Neuronal stem cell (in vitro differentiated cells): ENCODE measurements at regions not wholly inside any gene's neighbourhood (a gene's known extent, or its start where the extent isn't known, plus 50 kb on each side); places are given as distances from the start of the nearest gene placed in this dataset.

Experiments
- DNase-seq: peaks from one replicate; pipeline ENCODE4 v3.0.0-alpha.2; 2013; ENCODE audit warnings: low spot score
- H2AFZ ChIP-seq: one replicate; pipeline ENCODE4 v1.6.1; 2013; ENCODE audit warnings: mild to moderate bottlenecking, low read length, inconsistent platforms
- H2AK5ac ChIP-seq: 2 replicates; pipeline ENCODE4 v1.6.1; 2013; ENCODE audit warnings: low read depth, mild to moderate bottlenecking, inconsistent platforms, low read length, moderate library complexity, mixed read lengths
- H2BK120ac ChIP-seq: 2 replicates; pipeline ENCODE4 v1.6.1; 2013; ENCODE audit warnings: low read depth, mild to moderate bottlenecking, inconsistent platforms, low read length, moderate library complexity, mixed read lengths
- H2BK12ac ChIP-seq: one replicate; pipeline ENCODE4 v1.6.1; 2013; ENCODE audit warnings: low read length, inconsistent platforms
- H2BK15ac ChIP-seq: 2 replicates; pipeline ENCODE4 v1.6.1; 2013; ENCODE audit warnings: mild to moderate bottlenecking, low read length, inconsistent platforms, mixed read lengths
- H2BK5ac ChIP-seq: one replicate; pipeline ENCODE4 v1.6.1; 2013; ENCODE audit warnings: inconsistent platforms, mild to moderate bottlenecking, low read length, moderate library complexity
- H3K14ac ChIP-seq: one replicate; pipeline ENCODE4 v1.6.1; 2013; ENCODE audit warnings: low read length, inconsistent platforms
- H3K18ac ChIP-seq: 2 replicates; pipeline ENCODE4 v1.6.1; 2013; ENCODE audit warnings: low read length, inconsistent platforms
- H3K23ac ChIP-seq: 2 replicates; pipeline ENCODE4 v1.6.1; 2013; ENCODE audit warnings: low read depth, mild to moderate bottlenecking, mixed read lengths, low read length, inconsistent platforms; ENCODE audit not compliant: poor library complexity
- H3K27ac ChIP-seq: replicated peaks from 3 replicates; pipeline ENCODE4 v1.5.1; 2013; ENCODE audit warnings: low read length, inconsistent platforms
- H3K27me3 ChIP-seq, 3 experiments: 2 replicates each; pipeline ENCODE4 v1.6.1; 2013; ENCODE audit warnings: low read length in 3 of 3, mild to moderate bottlenecking in 2 of 3, inconsistent platforms in 1 of 3, low read depth in 1 of 3, mixed read lengths in 1 of 3, moderate library complexity in 1 of 3; ENCODE audit not compliant: control insufficient read depth in 3 of 3, insufficient read depth in 3 of 3
- H3K36me3 ChIP-seq, 2 donors: replicated peaks in 1 of 2; 2 replicates each; pipeline ENCODE4 v1.6.1; 2013; ENCODE audit warnings: low read length in 2 of 2; ENCODE audit not compliant: control insufficient read depth in 2 of 2, insufficient read depth in 2 of 2
- H3K4ac ChIP-seq: 2 replicates; pipeline ENCODE4 v1.6.1; 2013; ENCODE audit warnings: inconsistent platforms, mild to moderate bottlenecking, low read length, moderate library complexity
- H3K4me1 ChIP-seq, 2 donors: 1 replicate in 1 of 2; 2 replicates in 1 of 2; pipeline ENCODE4 v1.6.1; 2013; ENCODE audit warnings: low read length in 2 of 2, low read depth in 1 of 2; ENCODE audit not compliant: control insufficient read depth in 2 of 2, insufficient read depth in 1 of 2
- H3K4me2 ChIP-seq: one replicate; pipeline ENCODE4 v1.6.1; 2013; ENCODE audit warnings: mild to moderate bottlenecking, low read length, inconsistent platforms; ENCODE audit not compliant: insufficient read depth, poor library complexity, severe bottlenecking
- H3K4me3 ChIP-seq, 2 donors: 2 replicates each; pipeline ENCODE4 v1.5.1; 2013; ENCODE audit warnings: low read length in 2 of 2, mild to moderate bottlenecking in 2 of 2, inconsistent platforms in 1 of 2, moderate library complexity in 1 of 2
- H3K79me1 ChIP-seq: one replicate; pipeline ENCODE4 v1.6.1; 2013; ENCODE audit warnings: low read depth, mild to moderate bottlenecking, inconsistent platforms, low read length, moderate library complexity
- H3K9ac ChIP-seq: one replicate; pipeline ENCODE4 v1.6.1; 2013; ENCODE audit warnings: mild to moderate bottlenecking, low read depth, low read length, inconsistent platforms; ENCODE audit not compliant: poor library complexity
- H3K9me3 ChIP-seq, 2 donors: replicated peaks in 1 of 2; 2 replicates each; pipeline versions ENCODE3 to v1.6.1; 2013; ENCODE audit warnings: low read length in 2 of 2, mild to moderate bottlenecking in 2 of 2, inconsistent platforms in 1 of 2, low read depth in 1 of 2, mixed read lengths in 1 of 2, moderate library complexity in 1 of 2; ENCODE audit not compliant: control insufficient read depth in 2 of 2, insufficient read depth in 1 of 2
- H4K8ac ChIP-seq: one replicate; pipeline ENCODE4 v1.6.1; 2013; ENCODE audit warnings: low read depth, mild to moderate bottlenecking, inconsistent platforms, low read length, moderate library complexity
- H4K91ac ChIP-seq: one replicate; pipeline ENCODE4 v1.6.1; 2013; ENCODE audit warnings: low read length, low read depth, mild to moderate bottlenecking, inconsistent platforms; ENCODE audit not compliant: poor library complexity
- WGBS, 2 donors: extraction: QIAGEN DNeasy Blood & Tissue Kit; methylation state at CpG; one replicate each; pipeline ENCODE4 v1.1.7; 2013; ENCODE audit warnings: missing lambda C conversion rate in 2 of 2, mixed read lengths in 1 of 2; ENCODE audit not compliant: insufficient read length in 2 of 2, insufficient replicate concordance in 1 of 2; ENCODE audit errors: extremely low coverage in 2 of 2; 5-methylcytosine and 5-hydroxymethylcytosine counted together

DNA sequence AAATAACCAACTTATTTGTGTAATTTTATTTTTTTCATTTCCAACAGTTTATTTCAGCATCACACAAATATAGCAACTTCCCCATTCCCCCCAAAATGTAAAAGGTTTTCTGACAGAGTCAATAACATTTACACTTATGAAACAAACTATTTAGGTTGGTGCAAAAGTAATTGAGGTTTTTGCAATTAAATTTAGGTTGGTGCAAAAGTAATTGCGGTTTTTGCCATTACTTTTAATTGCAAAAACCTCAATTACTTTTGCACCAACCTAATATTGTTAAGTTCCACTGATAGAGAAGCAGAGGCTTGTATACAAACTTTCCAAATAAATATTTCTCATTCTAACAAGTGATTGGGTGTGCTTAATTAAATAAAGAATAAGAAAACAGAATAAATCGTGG, 270.9 kb upstream of the DUSP10 start:
- Histone ChIP-seq H4K91ac (no peak overlapping the region), H3K23ac (no peak overlapping the region), H3K9me3 (peaks cover 0 to 2% of the 10 kb centered on the region in 2 donors), H2BK5ac (no peak overlapping the region), H2AK5ac (no peak overlapping the region), H3K4me2 (no peak overlapping the region), H3K9ac (no peak overlapping the region), H3K27ac (no peak overlapping the region), H3K14ac (no peak overlapping the region), H2BK15ac (no peak overlapping the region), H3K36me3 (no peaks in the 10 kb centered on the region), H2AFZ (no peak overlapping the region), H4K8ac (no peak overlapping the region), H3K27me3 (no peaks in the 10 kb centered on the region), H2BK120ac (no peak overlapping the region), H3K4ac (no peak overlapping the region), H3K4me3 (no peak overlapping the region), H3K4me1 (no peaks in the 10 kb centered on the region), H3K18ac (no peak overlapping the region), H3K79me1 (no peaks in the 10 kb centered on the region), H2BK12ac (no peak overlapping the region)
- no CpG with 5 or more reads among the region's 2 CpGs for WGBS, 2 donors
- no peak for DNase-seq

DNA sequence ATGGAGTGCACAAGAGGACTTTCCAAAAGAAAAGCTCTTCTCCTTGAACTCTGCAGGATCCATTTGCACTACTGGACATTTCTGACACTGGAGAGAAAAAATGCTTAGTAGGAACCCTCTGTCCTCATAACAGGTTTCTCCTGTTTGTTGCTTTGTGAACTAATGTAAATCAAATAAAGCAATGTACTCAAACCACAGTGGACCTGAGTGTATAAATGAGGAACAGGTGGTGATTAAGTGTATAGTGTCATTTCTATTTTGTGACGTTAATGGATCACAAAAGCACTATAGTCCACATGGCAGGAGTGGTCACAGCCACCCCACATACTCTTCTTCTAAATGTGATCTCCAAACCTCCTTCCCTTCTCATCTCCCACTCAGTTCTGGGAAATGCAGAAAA, 268.4 kb upstream of the DUSP10 start:
- DNase-seq: no peak
- H2BK120ac ChIP-seq: no peak overlapping the region
- H3K9me3 ChIP-seq: peaks cover 0 to 2% of the 10 kb centered on the region in 2 donors
- no peaks in the 10 kb centered on the region for H3K27me3 ChIP-seq
- no peak overlapping the region for H3K23ac ChIP-seq
- no peaks in the 10 kb centered on the region for H3K36me3 ChIP-seq
- H3K79me1 ChIP-seq: no peaks in the 10 kb centered on the region
- no peaks in the 10 kb centered on the region for H3K4me1 ChIP-seq
- H3K18ac ChIP-seq: no peak overlapping the region
- no peak overlapping the region for H4K91ac ChIP-seq
- H3K4me3 ChIP-seq: no peak overlapping the region
- no peak overlapping the region for H3K9ac ChIP-seq
- H3K27ac ChIP-seq: no peak overlapping the region
- H2AFZ ChIP-seq: no peak overlapping the region
- H2BK15ac ChIP-seq: no peak overlapping the region
- no peak overlapping the region for H3K14ac ChIP-seq
- H2BK12ac ChIP-seq: no peak overlapping the region
- no peak overlapping the region for H2BK5ac ChIP-seq
- no CpG with 5 or more reads among the region's 1 CpG for WGBS, 2 donors
- H3K4me2 ChIP-seq: no peak overlapping the region
- no peak overlapping the region for H2AK5ac ChIP-seq
- no peak overlapping the region for H4K8ac ChIP-seq
- H3K4ac ChIP-seq: no peak overlapping the region

DNA sequence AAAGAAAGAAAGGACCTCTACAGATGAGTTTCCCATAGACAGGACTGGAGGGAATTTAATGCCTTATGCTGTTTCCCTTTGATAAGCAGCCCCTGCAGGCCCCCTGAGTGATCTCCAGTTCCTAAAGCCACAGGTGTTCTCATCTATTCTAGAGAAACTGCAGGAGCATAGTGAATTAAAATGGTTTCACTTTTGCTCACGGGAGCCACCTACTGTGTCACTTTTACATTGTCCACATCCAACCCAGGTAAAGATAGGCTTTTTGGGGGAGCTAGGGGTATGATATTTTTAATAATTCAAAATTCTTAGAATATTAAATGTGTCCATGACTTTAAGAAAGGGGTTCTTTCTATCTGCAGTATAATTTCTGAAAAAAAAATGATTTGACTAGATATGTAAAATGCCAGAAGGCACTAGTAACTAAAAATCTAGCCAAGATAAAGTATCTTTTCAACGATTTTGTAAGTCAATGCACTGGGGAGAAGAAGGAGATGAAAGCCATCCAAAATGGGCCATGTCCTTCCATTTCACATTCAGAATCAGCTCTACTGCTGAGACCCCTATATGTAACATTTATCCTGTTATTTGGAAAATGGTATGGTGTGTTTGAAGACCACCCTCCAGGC, 267.3 kb upstream of the DUSP10 start:
- no peaks in the 10 kb centered on the region for H3K4me1 ChIP-seq
- no peaks in the 10 kb centered on the region for H3K79me1 ChIP-seq
- no peak overlapping the region for H4K8ac ChIP-seq
- no peak overlapping the region for H3K4me2 ChIP-seq
- H3K18ac ChIP-seq: no peak overlapping the region
- no peaks in the 10 kb centered on the region for H3K36me3 ChIP-seq
- H2AK5ac ChIP-seq: no peak overlapping the region
- H3K4ac ChIP-seq: no peak overlapping the region
- no peak overlapping the region for H3K27ac ChIP-seq
- no peak for DNase-seq
- H2BK15ac ChIP-seq: no peak overlapping the region
- no peak overlapping the region for H2AFZ ChIP-seq
- H3K9ac ChIP-seq: no peak overlapping the region
- H3K9me3 ChIP-seq: peaks cover 0 to 2% of the 10 kb centered on the region in 2 donors
- H3K14ac ChIP-seq: no peak overlapping the region
- H3K4me3 ChIP-seq: no peak overlapping the region
- WGBS, 2 donors: no CpG with 5 or more reads among the region's 2 CpGs
- H2BK5ac ChIP-seq: no peak overlapping the region
- H4K91ac ChIP-seq: no peak overlapping the region
- H3K27me3 ChIP-seq: no peaks in the 10 kb centered on the region
- no peak overlapping the region for H3K23ac ChIP-seq
- H2BK120ac ChIP-seq: no peak overlapping the region
- no peak overlapping the region for H2BK12ac ChIP-seq

DNA sequence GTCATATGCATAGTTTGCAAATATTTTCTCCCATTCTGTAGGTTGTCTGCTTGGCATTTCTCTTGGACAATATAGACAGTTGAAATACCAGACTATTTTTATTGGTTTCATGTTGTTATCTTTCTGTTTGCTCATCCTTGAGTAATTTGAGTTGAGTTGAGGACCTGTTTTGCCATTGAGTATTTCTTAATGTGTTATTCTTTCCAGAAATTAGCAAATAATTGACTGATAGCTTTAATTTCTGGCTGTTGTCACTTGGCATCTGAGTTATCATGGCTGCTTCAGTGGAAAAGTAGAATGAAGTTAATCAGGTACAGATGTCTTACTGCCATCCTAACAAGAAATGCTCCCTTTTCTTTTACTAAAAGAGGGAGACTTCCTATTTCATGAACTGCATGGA, 264.8 kb upstream of the DUSP10 start:
- no peak overlapping the region for H4K8ac ChIP-seq
- H2BK5ac ChIP-seq: no peak overlapping the region
- H3K4ac ChIP-seq: no peak overlapping the region
- H2BK120ac ChIP-seq: no peak overlapping the region
- no peak overlapping the region for H3K27ac ChIP-seq
- H3K4me2 ChIP-seq: no peak overlapping the region
- H3K18ac ChIP-seq: no peak overlapping the region
- H4K91ac ChIP-seq: no peak overlapping the region
- DNase-seq: no peak
- no peak overlapping the region for H3K23ac ChIP-seq
- no peak overlapping the region for H3K9ac ChIP-seq
- H3K14ac ChIP-seq: no peak overlapping the region
- H3K4me3 ChIP-seq: no peak overlapping the region
- H2BK12ac ChIP-seq: no peak overlapping the region
- no peaks in the 10 kb centered on the region for H3K27me3 ChIP-seq
- no peaks in the 10 kb centered on the region for H3K79me1 ChIP-seq
- no peaks in the 10 kb centered on the region for H3K36me3 ChIP-seq
- H2AFZ ChIP-seq: no peak overlapping the region
- H2AK5ac ChIP-seq: no peak overlapping the region
- no peak overlapping the region for H2BK15ac ChIP-seq
- H3K4me1 ChIP-seq: no peaks in the 10 kb centered on the region
- peaks cover 0 to 2% of the 10 kb centered on the region in 2 donors for H3K9me3 ChIP-seq
